ENCODE measurements at regions not wholly inside any gene's neighbourhood (a gene's known extent, or its start where the extent isn't known, plus 50 kb on each side); places are given as distances from the start of the nearest gene placed in this dataset.

- DNase-seq = no peak
- Histone ChIP-seq H3T11ph (ENCODE audit: low read length) (no peak overlapping the region), H3K23ac (ENCODE audit: insufficient read length, low read depth, low read length) (no peak overlapping the region), H2BK12ac (ENCODE audit: insufficient read length, low read depth, low read length) (no peak overlapping the region), H3K56ac (ENCODE audit: insufficient read length, low read depth, low read length) (no peak overlapping the region), H2BK20ac (ENCODE audit: low read depth, low read length, poor library complexity, severe bottlenecking) (no peak overlapping the region), H3K27me3 (ENCODE audit: insufficient read depth, low read length) (no peaks in the 10 kb centered on the region), H2AFZ (ENCODE audit: low read length) (no peak overlapping the region), H3K9ac (ENCODE audit: extremely low read depth, insufficient read length, low read length) (no peak overlapping the region), H3K14ac (ENCODE audit: insufficient read depth, low read length) (no peak overlapping the region), H4K91ac (ENCODE audit: insufficient read length, low read depth, low read length) (no peak overlapping the region), H3K4me1 (ENCODE audit: insufficient read depth, low read length) (0 out of 2 replicates have a peak, but pooled peaks cover 2% of the 10 kb centered on the region), H4K20me1 (ENCODE audit: control insufficient read depth, insufficient read depth, insufficient read length) (no peaks in the 10 kb centered on the region), H2BK120ac (ENCODE audit: low read depth, low read length, poor library complexity, severe bottlenecking) (no peak overlapping the region), H4K5ac (ENCODE audit: insufficient read length, low read depth, low read length) (no peak overlapping the region), H4K8ac (replicated peaks; ENCODE audit: insufficient read length, low read depth, low read length) (no peak overlapping the region), H3K4me2 (ENCODE audit: insufficient read depth, insufficient read length, low read length) (no peak overlapping the region), H3K23me2 (ENCODE audit: insufficient read length, low read depth, low read length, poor library complexity, severe bottlenecking) (no peaks in the 10 kb centered on the region), H3K4ac (ENCODE audit: low read depth, low read length) (no peak overlapping the region), H3K18ac (ENCODE audit: insufficient read length, low read depth, low read length) (no peak overlapping the region), H2AK5ac (ENCODE audit: insufficient read length, low read length) (no peak overlapping the region), H3K79me1 (ENCODE audit: insufficient read depth, low read depth, low read length, poor library complexity, severe bottlenecking) (peaks cover 3% of the 10 kb centered on the region), H3K9me3 (ENCODE audit: control insufficient read depth, low read depth, low read length) (no peaks in the 10 kb centered on the region), H2BK15ac (ENCODE audit: low read depth, low read length) (no peak overlapping the region), H3K27ac (ENCODE audit: insufficient read length, low read depth, low read length) (no peak overlapping the region), H2BK5ac (ENCODE audit: insufficient read length, low read length) (no peak overlapping the region), H3K79me2 (ENCODE audit: insufficient read depth, low read length) (peaks cover 4% of the 10 kb centered on the region; the same call in 1 of the 2 replicates)
- Mint-ChIP-seq H3K27me3 (ENCODE audit: low read depth) (peaks cover 19% of the 10 kb centered on the region), H3K27ac (0 out of 7 replicates have a peak overlapping the region, but pooled peaks of 1 of the 3 experiments have one; percentile 3), H3K4me1 (peaks cover 17 to 23% of the 10 kb centered on the region in 2 experiments), H3K36me3 (ENCODE audit: insufficient read depth in 1 of 3, low read depth in 3 of 3) (peaks cover 16 to 21% (median 20%) of the 10 kb centered on the region in 3 experiments), H3K4me3 (no peak overlapping the region), H3K9me3 (peaks cover 12 to 13% of the 10 kb centered on the region in 2 experiments)
- WGBS (ENCODE audit: extremely low coverage, insufficient read length, low lambda C conversion rate) = no CpG with 5 or more reads among the region's 5 CpGs
- TF ChIP-seq CTCF (conservative IDR thresholded peaks at IDR 0.05) = no peak
These were observed 329.7 kb upstream of the RGS6 start for GRCh38 chr14:71602524-71602923.
